Liver (tissue), 8 donors: ENCODE measurements at regions not wholly inside any gene's neighbourhood (a gene's known extent, or its start where the extent isn't known, plus 50 kb on each side); places are given as distances from the start of the nearest gene placed in this dataset.

ENCODE experiments used
- DNase-seq: peaks from one replicate; pipeline ENCODE4 v3.0.0-alpha.2; 2017; ENCODE audit warnings: low spot score
- H3K27ac ChIP-seq, 2 donors: one replicate each; pipeline ENCODE4 v1.7.0; 2013; ENCODE audit warnings: inconsistent platforms in 2 of 2, low read length in 2 of 2, control low read depth in 1 of 2, low read depth in 1 of 2, mild to moderate bottlenecking in 1 of 2
- H3K27me3 ChIP-seq, 4 donors: one replicate each; pipeline versions ENCODE4 v1.6.1 to v1.7.0; 2013; ENCODE audit warnings: low read length in 3 of 4, inconsistent platforms in 1 of 4, mild to moderate bottlenecking in 1 of 4, moderate library complexity in 1 of 4; ENCODE audit not compliant: control insufficient read depth in 4 of 4, insufficient read depth in 4 of 4
- H3K36me3 ChIP-seq, 4 donors: one replicate each; pipeline versions ENCODE4 v1.6.1 to v1.7.0; 2013; ENCODE audit warnings: low read length in 3 of 4, mild to moderate bottlenecking in 3 of 4, low read depth in 1 of 4, moderate library complexity in 1 of 4; ENCODE audit not compliant: control insufficient read depth in 4 of 4, insufficient read depth in 3 of 4
- H3K4me1 ChIP-seq, 4 donors: one replicate each; pipeline versions ENCODE4 v1.6.1 to v1.7.0; 2013; ENCODE audit warnings: low read length in 3 of 4, mild to moderate bottlenecking in 3 of 4, moderate library complexity in 1 of 4; ENCODE audit not compliant: control insufficient read depth in 4 of 4, insufficient read depth in 4 of 4
- H3K4me3 ChIP-seq, 3 donors: one replicate each; pipeline versions ENCODE4 v1.6.1 to v1.7.0; 2013; ENCODE audit warnings: low read length in 3 of 3, control low read depth in 1 of 3, low read depth in 1 of 3, mild to moderate bottlenecking in 1 of 3
- H3K9ac ChIP-seq, 2 donors: one replicate each; pipeline ENCODE4 v1.7.0; 2013; ENCODE audit warnings: low read length in 2 of 2, mild to moderate bottlenecking in 2 of 2, moderate library complexity in 2 of 2, control low read depth in 1 of 2, low read depth in 1 of 2
- H3K9me3 ChIP-seq, 4 donors: one replicate each; pipeline versions ENCODE4 v1.6.1 to v1.7.0; 2013; ENCODE audit warnings: low read length in 3 of 4; ENCODE audit not compliant: control insufficient read depth in 4 of 4
- CTCF ChIP-seq: fragments of 150-350 bp; IDR thresholded peaks from 2 replicates; pipeline ENCODE4 v1.5.1; 2017; ENCODE audit warnings: improper control_type of control experiment, low read depth, low read length; ENCODE audit not compliant: missing input control
- FOXA1 ChIP-seq: IDR thresholded peaks from 2 replicates; pipeline ENCODE4 v1.6.1; 2016; ENCODE audit warnings: antibody characterized with exemption
- GABPA ChIP-seq, 2 donors: IDR thresholded peaks in 1 of 2; conservative IDR thresholded peaks in 1 of 2; 2 replicates each; pipeline ENCODE4 v1.6.1; 2016; ENCODE audit warnings: antibody characterized with exemption in 2 of 2, mild to moderate bottlenecking in 1 of 2, moderate library complexity in 1 of 2
- HNF4A ChIP-seq, 2 donors: conservative IDR thresholded peaks; 2 replicates each; pipeline ENCODE4 v1.6.1; 2016; ENCODE audit warnings: antibody characterized with exemption in 2 of 2, mild to moderate bottlenecking in 2 of 2
- MAX ChIP-seq: IDR thresholded peaks from 2 replicates; pipeline ENCODE4 v1.6.1; 2016; ENCODE audit warnings: antibody characterized with exemption
- NR2F2 ChIP-seq: IDR thresholded peaks from 2 replicates; pipeline ENCODE4 v1.6.1; 2016; ENCODE audit warnings: antibody characterized with exemption
- RAD21 ChIP-seq, 2 donors: IDR thresholded peaks; 2 replicates each; pipeline ENCODE4 v1.6.1; 2016; ENCODE audit warnings: antibody characterized with exemption in 2 of 2, mild to moderate bottlenecking in 2 of 2
- REST ChIP-seq: IDR thresholded peaks from 2 replicates; pipeline ENCODE4 v1.6.1; 2016; ENCODE audit warnings: antibody characterized with exemption, mild to moderate bottlenecking
- RXRA ChIP-seq, 2 donors: IDR thresholded peaks; 2 replicates each; pipeline ENCODE4 v1.6.1; 2017 to 2018; ENCODE audit warnings: antibody characterized with exemption in 2 of 2, mild to moderate bottlenecking in 1 of 2
- SP1 ChIP-seq: IDR thresholded peaks from 2 replicates; pipeline ENCODE4 v1.6.1; 2018; ENCODE audit warnings: antibody characterized with exemption, mild to moderate bottlenecking
- TAF1 ChIP-seq: conservative IDR thresholded peaks from 2 replicates; pipeline ENCODE4 v1.6.1; 2016; ENCODE audit warnings: antibody characterized with exemption, mild to moderate bottlenecking
- YY1 ChIP-seq: IDR thresholded peaks from 2 replicates; pipeline ENCODE4 v1.6.1; 2016; ENCODE audit warnings: antibody characterized with exemption, mild to moderate bottlenecking
- ZBTB33 ChIP-seq: IDR thresholded peaks from 2 replicates; pipeline ENCODE4 v1.6.1; 2016; ENCODE audit warnings: antibody characterized with exemption
- WGBS: extraction: QIAGEN DNeasy Blood & Tissue Kit; methylation state at CpG from one replicate; pipeline ENCODE4 v1.1.7; 2013; 5-methylcytosine and 5-hydroxymethylcytosine counted together
- donor health status: healthy.
- donor health status: healthy.
- donor health status: healthy.
- donor health status: healthy.
- donor health status: healthy.

- Histone ChIP-seq H3K9me3 (no peaks in the 10 kb centered on the region), H3K4me1 (no peaks in the 10 kb centered on the region), H3K9ac (no peak overlapping the region), H3K27me3 (no peaks in the 10 kb centered on the region), H3K4me3 (no peak overlapping the region), H3K36me3 (no peaks in the 10 kb centered on the region), H3K27ac (no peak overlapping the region)
- 82% methylated on average over 4 of the region's 4 CpGs for WGBS
- DNase-seq = no peak
- no peak for TF ChIP-seq YY1
- TF ChIP-seq MAX = no peak
- no peak for TF ChIP-seq NR2F2
- no peak for TF ChIP-seq FOXA1
- no peak for TF ChIP-seq SP1
- no peak for TF ChIP-seq HNF4A (conservative IDR thresholded peaks at IDR 0.05)
Observed at GRCh38 chrX:128717635-128718578, 665.7 kb upstream of the ACTRT1 start.

- TF ChIP-seq TAF1 = no peak
- 92% methylated on average over 9 of the region's 9 CpGs for WGBS
- Histone ChIP-seq H3K9me3 (no peaks in the 10 kb centered on the region), H3K9ac (no peak overlapping the region), H3K4me3 (no peak overlapping the region), H3K36me3 (no peaks in the 10 kb centered on the region), H3K27me3 (no peaks in the 10 kb centered on the region), H3K4me1 (no peaks in the 10 kb centered on the region), H3K27ac (no peak overlapping the region)
- no peak for DNase-seq
Observed at GRCh38 chrX:128714425-128714824, 662.2 kb upstream of the ACTRT1 start.

GRCh38 chrX:128699716-128700285 lies 647.6 kb upstream of the ACTRT1 start:
- 85% methylated on average over 3 of the region's 3 CpGs for WGBS
- DNase-seq = no peak
- H3K9me3 ChIP-seq = no peaks in the 10 kb centered on the region

More at GRCh38 chrX:128699716-128700285, 647.6 kb upstream of the ACTRT1 start:
- Histone ChIP-seq H3K4me1 (no peaks in the 10 kb centered on the region), H3K9ac (no peak overlapping the region), H3K36me3 (no peaks in the 10 kb centered on the region), H3K4me3 (no peak overlapping the region), H3K27ac (no peak overlapping the region), H3K27me3 (no peaks in the 10 kb centered on the region)
- no peak for TF ChIP-seq FOXA1
- TF ChIP-seq RXRA (IDR thresholded peaks at IDR 0.05) = no peak
- TF ChIP-seq HNF4A (conservative IDR thresholded peaks at IDR 0.05) = no peak
- TF ChIP-seq CTCF = no peak
- no peak for TF ChIP-seq YY1
- no peak for TF ChIP-seq REST
- TF ChIP-seq GABPA (IDR thresholded peaks at IDR 0.05 in 1 of 2, conservative IDR thresholded peaks at IDR 0.05 in 1 of 2) = no peak
- no peak for TF ChIP-seq MAX
- TF ChIP-seq ZBTB33 = no peak
- no peak for TF ChIP-seq SP1
- no peak for TF ChIP-seq RAD21 (IDR thresholded peaks at IDR 0.05)
